ENCODE measurements at regions not wholly inside any gene's neighbourhood (a gene's known extent, or its start where the extent isn't known, plus 50 kb on each side); places are given as distances from the start of the nearest gene placed in this dataset.

GRCh38 chr10:10156917-10157600 lies 860.6 kb upstream of the CELF2 start:
- Histone ChIP-seq H3K4me1 (ENCODE audit: control insufficient read depth in 3 of 3, insufficient read depth in 2 of 3, low read depth in 1 of 3, low read length in 2 of 3) (no peaks in the 10 kb centered on the region), H3K36me3 (ENCODE audit: control insufficient read depth in 3 of 3, insufficient read depth in 2 of 3, low read depth in 1 of 3, low read length in 3 of 3) (no peaks in the 10 kb centered on the region), H3K9me3 (ENCODE audit: control insufficient read depth in 2 of 2, insufficient read depth in 1 of 2, low read depth in 1 of 2, low read length in 1 of 2) (peaks cover 0 to 14% of the 10 kb centered on the region in 2 donors), H3K27me3 (ENCODE audit: control insufficient read depth in 3 of 3, insufficient read depth in 3 of 3, low read length in 3 of 3) (no peaks in the 10 kb centered on the region), H3K27ac (ENCODE audit: low read depth in 1 of 3, low read length in 2 of 3) (no peak overlapping the region), H3K4me3 (ENCODE audit: low read depth in 1 of 3, low read length in 3 of 3) (no peak overlapping the region)
- no peak for FAIRE-seq
- no peak for DNase-seq
- WGBS, 3 donors = 63 to 67% (median 66%) methylated on average over 7 of the region's 7 CpGs

DNA sequence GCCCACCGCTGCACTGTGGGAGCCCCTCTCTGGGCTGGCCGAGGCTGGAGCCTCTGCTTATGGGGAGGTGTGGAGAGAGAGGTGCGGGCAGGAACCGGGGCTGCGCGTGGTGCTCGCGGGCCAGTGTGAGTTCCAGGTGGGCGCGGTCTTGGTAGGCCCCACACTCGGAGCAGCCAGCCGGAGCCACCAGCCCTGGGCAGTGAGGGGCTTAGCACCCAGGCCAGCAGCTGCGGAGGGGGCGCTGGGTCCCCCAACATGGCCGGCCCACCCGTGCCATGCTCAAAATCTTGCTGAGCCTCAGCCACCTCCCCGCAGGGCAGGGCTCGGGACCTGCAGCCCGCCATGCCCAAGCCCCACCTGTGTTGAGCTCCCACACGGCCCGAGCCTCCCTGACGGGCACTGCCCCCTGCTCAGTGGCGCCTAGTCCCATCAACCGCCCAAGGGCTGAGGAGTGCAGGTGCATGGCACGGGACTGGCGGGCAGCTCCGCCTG lies 856.8 kb upstream of the CELF2 start:
- WGBS, 3 donors = 92 to 93% (median 93%) methylated on average over 25 to 27 of the region's 27 CpGs
- FAIRE-seq = no peak

GRCh38 chr10:10164848-10165247 lies 852.8 kb upstream of the CELF2 start:
- H3K4me1 ChIP-seq (ENCODE audit: control insufficient read depth in 3 of 3, insufficient read depth in 2 of 3, low read depth in 1 of 3, low read length in 2 of 3) = no peaks in the 10 kb centered on the region
- DNase-seq (no peak), FAIRE-seq (no peak)
- H3K9me3 ChIP-seq (ENCODE audit: control insufficient read depth in 2 of 2, insufficient read depth in 1 of 2, low read depth in 1 of 2, low read length in 1 of 2) = peaks cover 0 to 15% of the 10 kb centered on the region in 2 donors
- H3K27ac ChIP-seq (ENCODE audit: low read depth in 1 of 3, low read length in 2 of 3) = no peak overlapping the region
- no peak overlapping the region for H3K4me3 ChIP-seq (ENCODE audit: low read depth in 1 of 3, low read length in 3 of 3)
- no peaks in the 10 kb centered on the region for H3K36me3 ChIP-seq (ENCODE audit: control insufficient read depth in 3 of 3, insufficient read depth in 2 of 3, low read depth in 1 of 3, low read length in 3 of 3)
- WGBS, 3 donors = 59 to 64% (median 62%) methylated on average over 3 of the region's 3 CpGs
- no peaks in the 10 kb centered on the region for H3K27me3 ChIP-seq (ENCODE audit: control insufficient read depth in 3 of 3, insufficient read depth in 3 of 3, low read length in 3 of 3)

More for the DNA sequence above, 856.8 kb upstream of the CELF2 start:
- no peaks in the 10 kb centered on the region for H3K4me1 ChIP-seq (ENCODE audit: control insufficient read depth in 3 of 3, insufficient read depth in 2 of 3, low read depth in 1 of 3, low read length in 2 of 3)
- H3K36me3 ChIP-seq (ENCODE audit: control insufficient read depth in 3 of 3, insufficient read depth in 2 of 3, low read depth in 1 of 3, low read length in 3 of 3) = no peaks in the 10 kb centered on the region
- H3K9me3 ChIP-seq (ENCODE audit: control insufficient read depth in 2 of 2, insufficient read depth in 1 of 2, low read depth in 1 of 2, low read length in 1 of 2) = peaks cover 0 to 18% of the 10 kb centered on the region in 2 donors
- H3K27ac ChIP-seq (ENCODE audit: low read depth in 1 of 3, low read length in 2 of 3) = no peak overlapping the region
- no peak overlapping the region for H3K4me3 ChIP-seq (ENCODE audit: low read depth in 1 of 3, low read length in 3 of 3)
- no peaks in the 10 kb centered on the region for H3K27me3 ChIP-seq (ENCODE audit: control insufficient read depth in 3 of 3, insufficient read depth in 3 of 3, low read length in 3 of 3)
- DNase-seq = no peak

- peaks cover 0 to 12% of the 10 kb centered on the region in 2 donors for H3K9me3 ChIP-seq (ENCODE audit: control insufficient read depth in 2 of 2, insufficient read depth in 1 of 2, low read depth in 1 of 2, low read length in 1 of 2)
Measured at GRCh38 chr10:10165415-10165814, 852.3 kb upstream of the CELF2 start.

DNA sequence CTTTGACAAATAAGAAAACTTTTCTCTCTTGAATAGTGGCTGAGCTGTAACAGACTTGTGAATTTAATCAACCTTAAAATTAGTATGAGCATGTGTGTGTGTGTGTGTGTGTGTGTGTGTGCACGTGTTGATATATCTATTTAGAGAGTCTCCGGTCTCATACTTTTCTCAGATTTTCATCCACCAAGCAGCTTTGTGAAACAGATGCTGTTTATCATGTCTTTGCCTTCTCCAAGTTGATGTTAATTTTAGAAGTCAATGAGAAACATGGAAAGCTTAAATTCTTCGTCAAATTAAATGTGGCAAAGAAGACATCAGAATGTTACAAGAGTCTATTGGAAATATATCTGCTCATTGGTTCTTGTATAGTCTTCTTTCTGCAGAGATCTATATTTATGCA lies 839.2 kb upstream of the CELF2 start:
- FAIRE-seq (no peak), DNase-seq (no peak)
- Histone ChIP-seq H3K4me1 (ENCODE audit: control insufficient read depth in 3 of 3, insufficient read depth in 2 of 3, low read depth in 1 of 3, low read length in 2 of 3) (no peaks in the 10 kb centered on the region), H3K9me3 (ENCODE audit: control insufficient read depth in 2 of 2, insufficient read depth in 1 of 2, low read depth in 1 of 2, low read length in 1 of 2) (no peaks in the 10 kb centered on the region), H3K27ac (ENCODE audit: low read depth in 1 of 3, low read length in 2 of 3) (no peak overlapping the region), H3K27me3 (ENCODE audit: control insufficient read depth in 3 of 3, insufficient read depth in 3 of 3, low read length in 3 of 3) (no peaks in the 10 kb centered on the region), H3K36me3 (ENCODE audit: control insufficient read depth in 3 of 3, insufficient read depth in 2 of 3, low read depth in 1 of 3, low read length in 3 of 3) (no peaks in the 10 kb centered on the region), H3K4me3 (ENCODE audit: low read depth in 1 of 3, low read length in 3 of 3) (no peak overlapping the region)
- WGBS, 3 donors = 71 to 83% (median 78%) methylated on average over 3 of the region's 3 CpGs

More at GRCh38 chr10:10165415-10165814, 852.3 kb upstream of the CELF2 start:
- Histone ChIP-seq H3K27ac (ENCODE audit: low read depth in 1 of 3, low read length in 2 of 3) (no peak overlapping the region), H3K27me3 (ENCODE audit: control insufficient read depth in 3 of 3, insufficient read depth in 3 of 3, low read length in 3 of 3) (no peaks in the 10 kb centered on the region), H3K4me3 (ENCODE audit: low read depth in 1 of 3, low read length in 3 of 3) (no peak overlapping the region), H3K4me1 (ENCODE audit: control insufficient read depth in 3 of 3, insufficient read depth in 2 of 3, low read depth in 1 of 3, low read length in 2 of 3) (no peaks in the 10 kb centered on the region), H3K36me3 (ENCODE audit: control insufficient read depth in 3 of 3, insufficient read depth in 2 of 3, low read depth in 1 of 3, low read length in 3 of 3) (no peaks in the 10 kb centered on the region)
- FAIRE-seq (no peak), DNase-seq (no peak)
- 37 to 69% (median 57%) methylated on average over 1 of the region's 1 CpG for WGBS, 3 donors

GRCh38 chr10:10193848-10194247 lies 823.8 kb upstream of the CELF2 start:
- 84 to 90% (median 87%) methylated on average over 4 of the region's 4 CpGs for WGBS, 3 donors
- Histone ChIP-seq H3K27ac (ENCODE audit: low read depth in 1 of 3, low read length in 2 of 3) (no peak overlapping the region), H3K9me3 (ENCODE audit: control insufficient read depth in 2 of 2, insufficient read depth in 1 of 2, low read depth in 1 of 2, low read length in 1 of 2) (no peaks in the 10 kb centered on the region), H3K4me1 (ENCODE audit: control insufficient read depth in 3 of 3, insufficient read depth in 2 of 3, low read depth in 1 of 3, low read length in 2 of 3) (no peaks in the 10 kb centered on the region), H3K36me3 (ENCODE audit: control insufficient read depth in 3 of 3, insufficient read depth in 2 of 3, low read depth in 1 of 3, low read length in 3 of 3) (no peaks in the 10 kb centered on the region), H3K27me3 (ENCODE audit: control insufficient read depth in 3 of 3, insufficient read depth in 3 of 3, low read length in 3 of 3) (no peaks in the 10 kb centered on the region), H3K4me3 (ENCODE audit: low read depth in 1 of 3, low read length in 3 of 3) (no peak overlapping the region)
- FAIRE-seq = no peak
- no peak for DNase-seq

DNA sequence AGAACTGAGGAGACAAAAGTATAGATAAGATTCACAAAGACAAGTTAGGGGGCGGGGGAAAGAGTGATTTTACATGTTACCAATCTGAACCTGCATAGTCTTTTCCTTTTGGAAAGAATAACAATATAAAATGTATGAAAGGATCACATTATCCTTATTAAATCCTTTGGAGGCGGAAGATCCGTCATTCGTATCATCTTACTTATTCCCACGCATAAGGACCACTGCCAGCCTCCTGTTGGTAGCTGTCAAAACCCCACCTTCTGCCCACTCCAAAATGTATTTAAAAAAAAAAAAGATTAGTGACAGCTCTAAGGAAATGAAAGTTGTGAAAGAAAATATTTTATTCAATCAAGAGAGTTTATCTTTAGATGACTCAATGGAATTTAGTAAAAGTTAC lies 821.0 kb upstream of the CELF2 start:
- Histone ChIP-seq H3K27ac (ENCODE audit: low read depth in 1 of 3, low read length in 2 of 3) (no peak overlapping the region), H3K36me3 (ENCODE audit: control insufficient read depth in 3 of 3, insufficient read depth in 2 of 3, low read depth in 1 of 3, low read length in 3 of 3) (no peaks in the 10 kb centered on the region), H3K4me3 (ENCODE audit: low read depth in 1 of 3, low read length in 3 of 3) (no peak overlapping the region), H3K27me3 (ENCODE audit: control insufficient read depth in 3 of 3, insufficient read depth in 3 of 3, low read length in 3 of 3) (no peaks in the 10 kb centered on the region), H3K4me1 (ENCODE audit: control insufficient read depth in 3 of 3, insufficient read depth in 2 of 3, low read depth in 1 of 3, low read length in 2 of 3) (no peaks in the 10 kb centered on the region), H3K9me3 (ENCODE audit: control insufficient read depth in 2 of 2, insufficient read depth in 1 of 2, low read depth in 1 of 2, low read length in 1 of 2) (no peaks in the 10 kb centered on the region)
- FAIRE-seq = no peak
- WGBS, 3 donors = 77 to 92% (median 91%) methylated on average over 5 of the region's 5 CpGs
- DNase-seq = no peak

DNA sequence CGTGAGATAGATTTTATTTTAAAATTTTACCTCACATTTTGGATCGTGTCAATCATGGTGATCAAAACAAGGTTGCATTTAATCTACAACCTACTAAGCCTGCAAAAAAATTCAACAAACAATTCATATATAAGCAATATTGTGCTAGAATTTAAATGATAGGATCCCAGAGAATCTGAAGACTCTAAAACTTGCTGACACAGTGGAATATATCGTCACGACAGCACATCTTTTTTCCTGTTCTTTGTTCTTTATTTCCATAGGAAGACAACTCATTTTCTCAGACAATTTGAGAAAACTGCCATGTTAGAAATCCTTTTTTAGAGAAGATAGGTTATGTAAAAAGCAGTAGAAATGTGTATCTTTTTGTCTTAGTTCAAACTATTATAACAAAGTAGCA lies 820.2 kb upstream of the CELF2 start:
- 90 to 92% (median 91%) methylated on average over 4 of the region's 4 CpGs for WGBS, 3 donors
- Histone ChIP-seq H3K9me3 (ENCODE audit: control insufficient read depth in 2 of 2, insufficient read depth in 1 of 2, low read depth in 1 of 2, low read length in 1 of 2) (no peaks in the 10 kb centered on the region), H3K27me3 (ENCODE audit: control insufficient read depth in 3 of 3, insufficient read depth in 3 of 3, low read length in 3 of 3) (no peaks in the 10 kb centered on the region), H3K36me3 (ENCODE audit: control insufficient read depth in 3 of 3, insufficient read depth in 2 of 3, low read depth in 1 of 3, low read length in 3 of 3) (no peaks in the 10 kb centered on the region), H3K4me3 (ENCODE audit: low read depth in 1 of 3, low read length in 3 of 3) (no peak overlapping the region), H3K27ac (ENCODE audit: low read depth in 1 of 3, low read length in 2 of 3) (no peak overlapping the region), H3K4me1 (ENCODE audit: control insufficient read depth in 3 of 3, insufficient read depth in 2 of 3, low read depth in 1 of 3, low read length in 2 of 3) (no peaks in the 10 kb centered on the region)
- no peak for FAIRE-seq
- no peak for DNase-seq

- Histone ChIP-seq H3K4me1 (ENCODE audit: control insufficient read depth in 3 of 3, insufficient read depth in 2 of 3, low read depth in 1 of 3, low read length in 2 of 3) (no peaks in the 10 kb centered on the region), H3K27ac (ENCODE audit: low read depth in 1 of 3, low read length in 2 of 3) (no peak overlapping the region), H3K36me3 (ENCODE audit: control insufficient read depth in 3 of 3, insufficient read depth in 2 of 3, low read depth in 1 of 3, low read length in 3 of 3) (no peaks in the 10 kb centered on the region), H3K4me3 (ENCODE audit: low read depth in 1 of 3, low read length in 3 of 3) (no peak overlapping the region), H3K9me3 (ENCODE audit: control insufficient read depth in 2 of 2, insufficient read depth in 1 of 2, low read depth in 1 of 2, low read length in 1 of 2) (no peaks in the 10 kb centered on the region), H3K27me3 (ENCODE audit: control insufficient read depth in 3 of 3, insufficient read depth in 3 of 3, low read length in 3 of 3) (no peaks in the 10 kb centered on the region)
- no peak for DNase-seq
- 82 to 83% (median 82%) methylated on average over 6 of the region's 6 CpGs for WGBS, 3 donors
- FAIRE-seq = no peak
Measured at GRCh38 chr10:10198363-10198762, 819.3 kb upstream of the CELF2 start.

Measured in small intestine (tissue), 7 donors.